ENCODE measurements at regions not wholly inside any gene's neighbourhood (a gene's known extent, or its start where the extent isn't known, plus 50 kb on each side); places are given as distances from the start of the nearest gene placed in this dataset.

DNA sequence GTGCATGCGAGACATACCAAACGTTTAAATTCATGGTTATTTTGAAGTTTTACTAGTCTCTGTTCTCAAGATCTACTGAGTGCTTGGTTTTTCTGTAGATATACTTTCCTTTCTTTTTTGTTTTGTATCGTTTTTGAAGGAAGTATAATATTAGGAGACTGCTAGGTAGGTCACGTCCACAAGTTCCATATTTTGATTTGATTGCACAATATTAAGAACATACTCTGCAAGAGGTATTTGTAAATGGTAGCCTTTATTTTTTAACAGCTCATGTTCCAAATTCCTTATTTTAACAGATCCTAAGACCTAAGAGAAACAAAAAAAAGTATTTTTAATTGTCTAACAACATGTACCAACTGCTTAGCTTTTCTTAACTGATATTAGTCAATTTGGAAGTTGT is 156.7 kb downstream of the SERPINI1 start:
- DNase-seq, result no peak

DNA sequence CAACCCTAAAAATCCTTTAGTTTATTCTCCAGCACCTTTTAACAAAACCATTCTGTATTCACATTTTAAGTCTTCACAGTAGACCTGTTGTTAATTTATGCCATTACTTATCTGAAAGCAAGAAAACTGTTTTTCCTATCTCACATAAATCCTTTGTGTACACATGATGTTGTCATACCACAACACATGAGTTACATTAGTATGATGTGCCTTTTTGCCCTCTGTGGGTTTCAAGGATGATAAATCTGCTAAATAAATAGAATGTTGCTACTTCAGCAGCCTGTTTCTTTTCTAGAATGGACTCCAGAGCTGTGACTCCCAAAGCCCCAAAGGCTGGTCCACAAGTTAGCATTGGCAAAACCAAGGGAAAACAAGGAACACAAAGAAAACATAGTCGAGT is 151.6 kb downstream of the SERPINI1 start:
- DNase-seq, result peak; percentile 54

DNA sequence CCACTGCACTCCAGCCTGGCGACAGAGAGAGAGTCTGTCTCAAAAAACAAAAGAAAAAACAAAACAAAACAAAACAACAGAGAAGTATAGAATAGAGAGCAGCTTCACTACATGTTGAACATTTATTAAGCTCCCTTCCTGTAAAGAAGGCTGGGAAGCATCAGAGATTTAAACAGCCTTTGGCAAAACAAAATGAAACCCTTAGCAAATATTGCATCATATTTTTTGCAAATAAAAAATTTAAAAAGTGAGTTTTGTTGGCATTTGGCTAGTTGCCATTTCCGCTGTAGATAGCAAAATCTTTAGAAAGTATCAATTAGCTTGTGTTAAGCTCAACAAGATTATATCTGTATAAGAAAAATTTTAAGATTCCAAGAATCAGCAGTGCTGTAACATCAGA is 151.2 kb downstream of the SERPINI1 start:
- peak; percentile 5 for DNase-seq

DNA sequence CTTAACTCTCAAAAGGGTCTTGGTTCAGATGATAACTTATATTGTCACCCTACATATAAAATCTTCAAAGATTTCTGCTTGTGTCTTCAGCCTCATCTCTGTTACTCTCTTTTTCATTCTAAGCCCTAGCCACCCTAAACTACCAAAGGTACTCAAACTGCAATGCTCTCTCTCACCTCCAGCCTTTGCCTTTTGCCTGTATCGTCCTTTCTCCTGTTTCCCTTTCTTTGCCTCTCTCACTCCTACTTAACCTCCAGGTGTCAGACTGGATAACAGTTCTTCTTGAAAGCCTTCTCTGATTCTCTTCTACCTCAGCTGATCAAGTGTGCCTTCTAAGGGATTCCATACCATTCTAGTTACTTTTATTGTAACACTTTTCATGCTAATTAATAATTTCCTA is 149.8 kb downstream of the SERPINI1 start:
- DNase-seq, result no peak

DNA sequence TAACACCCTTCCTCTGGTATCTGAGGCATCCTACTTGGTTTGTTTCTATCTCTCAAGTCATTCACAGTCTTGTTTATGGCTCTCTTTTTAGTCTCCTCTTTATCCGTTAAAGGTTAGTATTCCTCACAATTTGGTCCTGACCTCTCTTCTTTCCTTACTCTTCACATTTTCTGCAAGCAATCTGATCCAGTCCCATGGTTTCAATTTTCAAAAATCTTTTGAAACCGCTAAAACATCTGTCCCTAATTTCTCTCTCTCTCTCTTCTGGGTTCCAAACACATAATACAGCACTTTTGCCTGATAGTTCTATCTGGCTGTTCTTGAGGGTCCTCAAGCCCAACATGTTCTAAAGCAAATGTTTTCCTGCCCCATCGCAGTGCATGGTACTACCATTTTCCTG is 149.0 kb downstream of the SERPINI1 start:
- DNase-seq, result no peak

DNA sequence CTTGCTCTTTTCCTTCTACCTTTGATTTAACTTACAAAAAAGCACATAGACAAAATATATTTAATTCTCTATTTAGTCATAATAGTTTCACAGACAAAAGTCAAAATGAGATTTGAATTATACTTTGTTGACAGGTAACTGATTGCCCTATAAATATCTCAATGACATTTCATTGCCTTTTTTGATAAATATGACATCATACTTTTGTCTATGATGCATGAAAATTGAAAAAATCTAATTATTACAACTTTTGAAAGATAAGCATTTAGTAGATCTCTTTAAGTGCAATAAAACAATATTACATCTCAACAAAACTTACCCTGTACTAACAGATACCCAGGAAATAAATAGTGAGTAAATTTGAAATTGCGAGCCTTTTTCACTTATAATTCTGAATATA is 147.9 kb downstream of the SERPINI1 start:
- DNase-seq, result no peak

DNA sequence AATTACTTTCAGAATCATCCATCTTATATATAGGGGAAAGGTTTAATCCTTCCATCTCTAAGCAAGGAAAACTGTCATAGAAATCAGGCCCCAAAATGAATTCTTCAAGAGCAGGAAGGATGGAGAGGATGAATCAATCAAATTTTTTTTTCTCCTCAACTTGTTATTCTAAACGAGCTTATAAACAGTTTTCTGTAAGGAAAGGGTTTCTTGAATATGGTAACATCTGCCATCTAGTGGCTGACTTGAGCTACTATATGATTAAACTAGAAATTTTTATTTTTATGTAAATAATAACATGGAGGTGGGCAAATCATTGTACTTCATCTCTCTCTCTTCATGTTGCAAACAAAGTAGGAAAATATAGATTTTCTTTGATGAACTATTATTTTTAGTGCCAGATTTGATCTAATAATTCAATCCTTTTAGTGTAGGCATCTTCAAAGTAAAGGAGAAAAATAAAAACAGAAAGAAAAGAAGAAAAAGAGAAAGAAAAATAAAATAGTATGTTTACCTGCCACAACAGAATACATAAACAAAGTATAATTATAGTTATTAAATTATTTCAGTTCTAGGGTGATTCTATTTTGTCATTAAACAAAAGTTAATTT is 146.6 kb downstream of the SERPINI1 start:
- peak; percentile 45 for DNase-seq

DNA sequence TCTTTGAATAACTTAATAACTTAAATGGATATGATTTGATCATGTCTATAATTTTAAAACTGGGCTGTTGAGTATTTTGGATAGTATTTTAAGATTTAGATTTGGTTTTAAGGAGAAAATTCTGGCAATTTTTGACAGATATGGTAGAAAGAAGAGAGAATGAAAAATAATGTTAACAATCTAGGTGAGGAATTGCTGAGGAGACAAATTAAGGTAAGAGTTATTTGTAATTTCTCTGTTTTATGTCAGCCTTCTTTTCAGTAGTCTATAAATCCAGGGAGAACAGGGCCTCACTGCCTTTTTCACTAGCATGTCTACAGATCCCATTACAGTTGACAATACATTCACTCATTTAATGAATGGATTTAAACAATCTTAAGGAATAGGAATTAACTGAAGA is 144.7 kb downstream of the SERPINI1 start:
- DNase-seq, result no peak

DNA sequence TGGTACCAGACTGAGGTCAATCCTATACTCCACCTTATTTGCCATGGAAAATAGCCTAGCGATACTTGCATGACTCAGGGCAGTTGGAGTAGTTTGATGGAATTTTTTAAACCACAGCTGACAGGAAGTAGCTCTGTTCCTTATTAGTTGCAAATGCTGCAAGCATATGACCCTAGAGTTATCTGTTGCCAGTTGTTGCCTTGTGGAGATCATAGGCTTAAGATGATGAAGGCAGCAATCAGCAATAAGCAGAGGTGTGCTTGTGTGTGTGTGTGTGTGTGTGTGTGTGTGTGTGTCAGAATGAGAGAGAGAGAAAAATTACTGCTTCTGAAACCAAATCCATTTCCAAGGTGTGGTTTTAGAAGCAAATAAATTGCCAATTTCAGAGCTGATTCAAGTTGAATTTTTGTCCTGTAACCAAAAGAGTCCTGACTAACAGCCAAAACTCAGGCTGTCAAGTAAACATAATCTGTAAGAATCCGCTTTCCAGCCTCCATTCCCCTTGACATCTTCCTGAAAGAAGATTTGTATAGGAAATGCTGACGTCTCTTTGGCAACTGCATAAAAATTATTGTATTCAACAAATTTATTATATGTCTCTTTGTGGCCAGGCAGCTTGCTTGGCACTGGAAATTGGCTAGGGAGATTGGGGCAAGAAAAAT is 141.2 kb downstream of the SERPINI1 start:
- DNase-seq, result peak; percentile 84
